Epithelial cell of esophagus (primary cell): ENCODE measurements at regions not wholly inside any gene's neighbourhood (a gene's known extent, or its start where the extent isn't known, plus 50 kb on each side); places are given as distances from the start of the nearest gene placed in this dataset.
"Not testable (repeated sequence)": the region's sequence is repeated elsewhere in the genome, so short reads cannot be mapped to it uniquely, and the experiment has no call there.

Experiments used
- DNase-seq: peaks from one replicate; pipeline ENCODE4 v3.0.0; 2010; ENCODE audit warnings: low read depth
- H3K4me3 ChIP-seq: 2 replicates; pipeline ENCODE4 v1.5.1; 2011; ENCODE audit warnings: mild to moderate bottlenecking, low read length, control low read depth
- TF ChIP-seq, protein P1 (sequence below): IDR thresholded peaks from 2 replicates; pipeline ENCODE4 v1.5.1; 2011; ENCODE audit warnings: low read depth, mild to moderate bottlenecking, low read length, control low read depth, inconsistent platforms; ENCODE audit not compliant: insufficient read depth; ENCODE audit errors: missing control alignments

DNA sequence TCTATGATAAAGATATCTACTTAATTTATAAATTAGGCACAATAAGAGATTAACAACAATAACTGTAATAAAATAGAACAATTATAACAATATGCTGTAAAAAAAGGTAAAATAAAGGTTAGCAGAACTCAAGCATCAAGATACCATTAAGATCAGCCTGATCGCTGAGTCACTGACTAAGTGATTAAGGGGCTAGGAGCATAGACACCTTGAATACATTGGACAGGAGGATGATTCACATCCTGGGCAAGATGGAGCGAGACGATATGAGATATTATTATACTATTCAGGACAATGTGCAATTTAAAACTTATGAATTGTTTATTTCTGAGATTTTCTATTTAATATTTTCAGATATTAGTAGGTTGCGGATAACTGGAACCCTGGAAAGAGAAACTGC is 1277.8 kb upstream of the ZEB2 start:
- H3K4me3 ChIP-seq, result no peak overlapping the region
- DNase-seq, result peak; percentile 88
- TF ChIP-seq, protein P1, sequence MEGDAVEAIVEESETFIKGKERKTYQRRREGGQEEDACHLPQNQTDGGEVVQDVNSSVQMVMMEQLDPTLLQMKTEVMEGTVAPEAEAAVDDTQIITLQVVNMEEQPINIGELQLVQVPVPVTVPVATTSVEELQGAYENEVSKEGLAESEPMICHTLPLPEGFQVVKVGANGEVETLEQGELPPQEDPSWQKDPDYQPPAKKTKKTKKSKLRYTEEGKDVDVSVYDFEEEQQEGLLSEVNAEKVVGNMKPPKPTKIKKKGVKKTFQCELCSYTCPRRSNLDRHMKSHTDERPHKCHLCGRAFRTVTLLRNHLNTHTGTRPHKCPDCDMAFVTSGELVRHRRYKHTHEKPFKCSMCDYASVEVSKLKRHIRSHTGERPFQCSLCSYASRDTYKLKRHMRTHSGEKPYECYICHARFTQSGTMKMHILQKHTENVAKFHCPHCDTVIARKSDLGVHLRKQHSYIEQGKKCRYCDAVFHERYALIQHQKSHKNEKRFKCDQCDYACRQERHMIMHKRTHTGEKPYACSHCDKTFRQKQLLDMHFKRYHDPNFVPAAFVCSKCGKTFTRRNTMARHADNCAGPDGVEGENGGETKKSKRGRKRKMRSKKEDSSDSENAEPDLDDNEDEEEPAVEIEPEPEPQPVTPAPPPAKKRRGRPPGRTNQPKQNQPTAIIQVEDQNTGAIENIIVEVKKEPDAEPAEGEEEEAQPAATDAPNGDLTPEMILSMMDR, result no peak

DNA sequence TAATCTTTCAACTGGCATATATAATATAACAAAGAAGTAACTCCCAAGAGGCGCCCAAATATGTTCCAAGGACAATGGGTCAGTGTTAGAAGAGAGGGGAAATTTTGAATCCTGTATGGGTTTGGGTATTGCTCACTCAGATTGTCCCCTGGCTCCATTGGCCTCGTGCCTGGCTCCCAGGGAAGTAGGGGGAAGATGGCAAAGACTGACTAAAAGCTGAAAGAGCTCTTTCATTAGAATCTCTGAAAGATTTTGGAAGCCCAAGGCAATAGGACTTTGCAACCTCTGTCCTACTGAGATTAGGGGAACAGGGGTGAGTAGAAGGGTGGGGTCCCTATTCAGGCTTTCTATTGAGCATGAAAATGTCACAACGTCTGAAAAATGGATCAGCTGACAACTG is 1272.8 kb upstream of the ZEB2 start:
- TF ChIP-seq, protein P1, result no peak
- H3K4me3 ChIP-seq, result no peak overlapping the region
- DNase-seq, result no peak

DNA sequence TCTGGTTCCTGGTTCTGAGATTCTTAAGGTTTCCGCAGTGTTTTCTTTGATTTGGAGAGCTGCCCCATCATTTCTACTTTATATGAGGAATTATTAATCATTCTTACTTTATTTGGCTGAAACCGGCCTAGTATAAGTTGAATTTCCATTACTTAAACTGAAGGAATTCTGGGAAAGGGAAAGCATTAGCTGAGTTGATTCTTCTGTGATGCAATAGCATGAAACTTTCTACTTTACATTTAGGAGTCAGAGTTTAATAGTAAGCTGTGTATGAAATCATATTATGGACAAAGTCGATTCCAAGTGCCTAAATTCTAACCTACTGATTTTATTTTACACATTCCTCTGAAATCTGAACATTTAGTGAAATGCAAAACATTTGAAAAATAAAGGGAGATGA is 1269.7 kb upstream of the ZEB2 start:
- no peak for DNase-seq
- no peak overlapping the region for H3K4me3 ChIP-seq
- TF ChIP-seq, protein P1, result no peak

DNA sequence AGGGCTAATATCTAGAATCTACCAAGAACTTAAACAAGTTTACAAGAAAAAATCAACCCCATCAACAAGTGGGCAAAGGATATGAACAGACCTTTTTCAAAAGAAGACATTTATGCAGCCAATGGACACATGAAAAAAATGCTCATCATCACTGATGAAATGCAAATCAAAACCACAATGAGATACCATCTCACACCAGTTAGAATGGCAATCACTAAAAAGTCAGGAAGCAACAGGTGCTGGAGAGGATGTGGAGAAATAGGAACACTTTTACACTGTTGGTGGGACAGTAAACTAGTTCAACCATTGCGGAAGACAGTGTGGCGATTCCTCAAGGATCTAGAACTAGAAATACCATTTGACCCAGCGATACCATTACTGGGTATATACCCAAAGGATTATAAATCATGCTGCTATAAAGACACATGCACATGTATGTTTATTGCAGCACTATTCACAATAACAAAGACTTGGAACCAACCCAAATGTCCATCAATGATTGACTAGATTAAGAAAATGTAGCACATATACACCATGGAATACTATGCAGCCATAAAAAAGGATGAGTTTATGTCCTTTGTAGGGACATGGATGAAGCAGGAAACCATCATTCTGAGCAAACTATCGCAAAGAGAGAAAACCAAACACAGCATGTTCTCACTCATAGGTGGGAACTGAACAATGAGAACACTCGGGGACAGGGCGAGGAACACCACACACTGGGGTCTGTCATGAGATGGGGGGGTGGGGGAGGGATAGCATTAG is 1267.9 kb upstream of the ZEB2 start:
- not testable (repeated sequence) for DNase-seq, H3K4me3 ChIP-seq

DNA sequence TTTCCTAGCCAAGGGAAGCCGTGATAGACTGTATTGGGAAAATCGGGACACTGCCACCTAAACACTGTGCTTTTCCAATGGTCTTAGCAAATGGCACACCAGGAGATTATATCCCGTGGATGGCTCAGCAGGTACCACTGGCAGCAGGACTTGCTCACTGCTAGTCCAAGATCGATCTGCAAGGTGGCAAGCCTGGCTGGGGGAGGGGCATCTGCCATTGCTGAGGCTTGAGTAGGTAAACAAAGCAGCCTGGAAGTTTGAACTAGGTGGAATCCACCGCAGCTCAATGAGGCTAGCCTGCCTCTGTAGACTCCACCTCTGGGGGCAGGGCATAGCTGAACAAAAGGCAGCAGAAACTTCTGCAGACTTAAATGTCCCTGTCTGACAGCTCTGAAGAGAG is 1262.7 kb upstream of the ZEB2 start:
- not testable (repeated sequence) for H3K4me3 ChIP-seq, DNase-seq

DNA sequence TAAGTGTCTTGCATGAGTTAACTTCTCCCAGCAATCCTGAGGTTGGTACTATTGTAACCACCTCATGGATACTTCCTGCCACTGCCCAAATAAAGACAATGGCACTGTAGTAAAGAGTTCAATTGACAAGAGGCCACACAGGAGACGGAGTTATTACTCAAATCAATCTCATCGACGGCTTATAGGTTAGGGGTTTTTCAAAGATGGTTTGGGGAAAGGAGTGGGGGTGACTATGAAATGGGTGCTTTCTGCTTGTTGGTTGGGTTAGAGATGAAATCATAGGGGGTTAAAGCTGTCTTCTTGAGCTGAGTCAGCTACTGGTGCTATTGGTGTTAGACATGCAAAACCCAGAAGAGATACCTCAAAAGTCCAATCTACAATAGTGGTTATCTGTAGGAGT is 1258.0 kb upstream of the ZEB2 start:
- no peak for DNase-seq
- H3K4me3 ChIP-seq, result no peak overlapping the region
- TF ChIP-seq, protein P1, result no peak

DNA sequence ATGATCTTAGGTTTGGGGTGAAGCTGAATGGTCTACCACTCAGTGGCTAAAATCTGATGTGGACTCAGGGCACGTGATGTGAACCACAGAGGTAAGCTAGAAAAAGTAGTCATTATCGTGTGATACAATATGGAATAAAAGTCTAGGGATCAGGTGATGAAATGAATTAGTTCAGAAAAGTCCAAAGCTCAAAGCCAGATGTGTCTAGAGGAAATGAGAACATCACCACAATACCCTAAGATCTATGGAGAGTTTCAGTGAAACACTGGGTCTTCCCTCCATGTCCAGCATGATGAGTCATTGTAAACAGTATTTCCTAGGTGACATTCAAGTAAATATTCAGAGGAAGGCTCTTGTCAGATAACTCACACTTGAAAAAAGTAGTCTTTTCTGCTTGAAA is 1257.4 kb upstream of the ZEB2 start:
- TF ChIP-seq, protein P1, result no peak
- DNase-seq, result peak; percentile 57
- no peak overlapping the region for H3K4me3 ChIP-seq

DNA sequence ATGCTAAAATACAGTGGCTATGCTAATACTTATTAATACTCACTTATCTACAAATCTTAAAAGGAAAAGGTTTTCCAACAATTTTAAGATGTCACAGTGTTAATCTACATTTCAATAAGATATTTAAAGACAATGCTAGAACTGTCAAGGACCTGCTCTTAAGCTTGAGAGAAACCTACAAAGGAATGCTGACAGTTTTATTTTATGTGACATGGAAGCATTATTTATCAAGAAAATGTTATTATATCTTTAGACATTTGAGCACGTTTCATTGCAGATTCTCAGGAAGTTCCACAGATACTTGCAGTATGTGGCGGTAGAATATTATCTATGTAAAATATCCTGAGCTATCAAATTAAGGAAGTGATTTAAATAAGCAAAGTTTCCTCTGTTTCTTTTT is 1255.7 kb upstream of the ZEB2 start:
- TF ChIP-seq, protein P1, result no peak
- no peak for DNase-seq
- H3K4me3 ChIP-seq, result no peak overlapping the region
